KG1 (cell line): ENCODE measurements at regions not wholly inside any gene's neighbourhood (a gene's known extent, or its start where the extent isn't known, plus 50 kb on each side); places are given as distances from the start of the nearest gene placed in this dataset.
A peak's percentile ranks its signal among the peaks of the same experiment; 100 is the strongest.
"Not testable (repeated sequence)": the region's sequence is repeated elsewhere in the genome, so short reads cannot be mapped to it uniquely, and the experiment has no call there.

Experiments used
- DNase-seq: peaks from one replicate; lab custom pipeline; 2025; lab: John Stamatoyannopoulos, UW

DNA sequence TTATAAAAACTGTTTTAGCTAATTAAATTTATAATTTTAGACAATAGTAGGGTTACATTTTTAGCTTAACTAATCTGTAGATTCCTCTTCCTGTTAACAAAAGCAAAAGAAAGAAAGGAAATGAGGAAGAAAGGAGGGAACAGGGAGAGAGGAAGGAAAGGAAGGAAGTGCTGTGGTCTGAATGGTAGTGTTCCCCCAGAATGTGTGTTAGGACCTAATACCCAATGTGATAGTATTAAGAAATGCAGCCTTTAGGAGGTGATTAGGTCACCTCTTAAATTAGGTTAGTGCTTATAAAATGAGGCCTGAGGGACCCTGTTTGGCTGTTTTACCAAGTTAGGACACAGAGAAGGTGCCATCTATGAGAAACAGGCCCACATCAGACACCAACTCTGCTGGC is 136.9 kb upstream of the SAMSN1 start:
- no peak for DNase-seq

DNA sequence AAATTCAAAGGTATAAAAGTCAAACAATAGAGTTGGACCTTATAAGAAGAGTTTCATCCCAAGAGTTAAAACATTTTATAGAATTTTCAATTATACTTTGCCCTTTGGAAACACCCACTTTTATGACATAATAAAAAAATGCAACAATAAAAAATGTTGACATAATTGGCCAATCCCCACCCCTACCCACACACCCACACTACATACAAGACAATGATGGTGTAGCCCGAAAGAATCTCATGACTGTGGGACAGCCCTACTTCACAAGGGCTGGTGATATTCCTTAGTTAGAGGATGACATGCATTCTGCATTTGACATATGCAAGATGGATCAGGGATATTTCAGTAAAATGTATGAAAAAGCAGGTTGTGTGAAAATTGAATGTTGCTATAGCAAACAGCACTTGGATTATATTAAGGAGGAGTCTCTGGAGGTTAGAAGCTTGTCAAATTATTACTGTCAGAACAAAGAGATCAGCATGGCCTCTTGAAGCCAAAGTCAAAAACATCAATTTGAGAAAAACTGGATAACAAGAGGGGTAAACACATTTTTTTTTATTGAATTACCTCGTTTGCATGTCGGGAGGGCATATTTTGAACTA is 133.0 kb upstream of the SAMSN1 start:
- no peak for DNase-seq

DNA sequence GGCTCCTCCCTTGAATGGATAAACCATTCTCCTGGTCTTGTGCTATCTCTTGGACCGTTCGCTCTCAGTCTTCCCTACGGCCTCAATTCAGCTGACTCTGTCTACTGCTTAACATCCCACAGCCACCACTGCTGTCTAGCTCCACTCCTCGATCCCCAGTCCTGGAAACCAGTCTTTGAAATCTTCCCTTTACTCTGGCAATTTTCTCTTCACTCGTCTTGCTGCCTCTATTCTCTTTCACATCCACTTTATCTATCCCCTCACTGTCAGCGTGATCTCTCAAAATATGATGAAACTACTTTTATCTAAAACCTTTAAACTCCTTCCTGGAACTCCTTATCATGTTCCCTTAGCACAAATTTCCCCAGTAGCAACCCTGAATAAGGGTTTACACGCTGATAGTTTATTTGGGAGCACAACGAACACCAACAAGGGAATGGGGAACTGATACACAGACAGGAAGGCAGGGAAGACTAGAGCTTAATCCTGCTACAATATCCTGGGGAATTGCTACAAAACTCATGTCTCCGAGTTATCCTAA is 131.6 kb upstream of the SAMSN1 start:
- no peak for DNase-seq

DNA sequence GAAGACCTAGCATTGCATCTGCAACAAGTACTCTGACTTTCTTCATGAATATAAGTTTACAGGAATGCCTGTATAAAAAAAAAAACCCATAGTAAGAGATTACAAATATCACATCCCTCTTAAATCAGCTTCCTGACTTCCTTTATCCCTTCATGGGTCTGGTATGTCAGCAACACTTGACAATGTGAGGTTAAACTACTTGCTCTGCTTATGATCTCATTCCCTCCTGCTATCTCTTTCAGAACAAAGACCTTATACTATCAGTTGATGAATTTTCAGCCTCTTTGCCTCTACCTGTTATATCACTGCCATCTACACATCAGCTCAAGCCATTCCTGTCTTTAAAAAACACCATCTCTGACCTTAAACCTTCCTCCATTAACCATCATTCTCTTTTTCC is 130.9 kb upstream of the SAMSN1 start:
- DNase-seq: no peak

GRCh38 chr21:14675774-14676530 is 129.8 kb upstream of the SAMSN1 start:
- DNase-seq: peak; percentile 53

DNA sequence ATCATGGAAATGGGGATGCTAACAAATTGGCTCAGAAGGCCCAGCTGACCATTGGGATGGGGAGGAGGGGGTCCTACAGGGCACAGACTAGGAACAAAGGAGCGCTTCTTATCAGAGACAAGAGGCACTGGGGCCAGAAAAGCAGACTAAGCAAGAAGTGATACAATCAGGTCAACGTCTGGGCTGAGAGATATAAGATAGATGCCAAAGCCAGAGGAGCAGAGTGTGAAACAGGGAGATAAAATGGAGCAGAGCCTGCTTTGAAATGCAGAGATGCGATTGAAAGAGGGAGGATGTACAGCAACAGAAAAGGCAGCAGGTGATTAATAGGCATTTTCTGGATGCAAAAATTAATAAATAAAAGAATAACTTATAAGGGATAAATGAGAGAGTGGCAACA is 127.5 kb upstream of the SAMSN1 start:
- no peak for DNase-seq

DNA sequence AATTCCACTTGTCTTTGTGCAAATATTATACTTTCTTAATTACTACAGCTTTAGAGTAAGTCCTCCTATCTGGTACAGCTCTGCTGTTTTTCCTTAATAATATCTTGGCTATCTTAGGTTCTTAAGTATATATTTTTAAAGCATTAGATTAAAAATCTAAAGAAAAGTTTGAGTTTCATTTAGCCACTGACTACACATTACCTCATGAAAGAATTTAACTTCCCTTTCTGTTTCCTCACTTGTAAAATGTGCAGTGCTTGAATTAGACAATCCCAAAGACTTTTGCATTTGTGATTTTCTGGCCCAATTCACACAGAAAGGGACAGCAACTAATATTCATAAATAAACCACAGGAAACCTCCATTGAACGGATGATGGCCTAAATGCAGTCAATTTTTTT is 126.4 kb upstream of the SAMSN1 start:
- peak; percentile 23 for DNase-seq

DNA sequence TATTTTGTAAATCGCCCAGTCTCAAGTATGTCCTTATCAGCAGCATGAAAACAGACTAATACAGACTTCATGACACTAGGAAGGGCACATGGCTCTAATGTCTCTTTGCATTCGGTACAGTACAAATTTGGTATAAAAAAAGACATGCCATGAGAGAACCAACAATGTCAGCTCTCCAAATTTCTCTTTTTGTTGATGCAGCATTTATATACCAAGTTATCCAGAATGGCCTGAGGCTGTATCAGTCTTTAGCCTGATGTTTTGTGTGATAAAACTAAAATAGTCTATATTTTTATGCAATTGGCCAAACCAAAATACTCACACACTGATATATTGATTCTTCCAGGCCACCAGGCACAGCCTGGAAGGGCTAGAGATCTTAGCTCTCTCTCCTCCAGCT is 124.3 kb upstream of the SAMSN1 start:
- DNase-seq: no peak

DNA sequence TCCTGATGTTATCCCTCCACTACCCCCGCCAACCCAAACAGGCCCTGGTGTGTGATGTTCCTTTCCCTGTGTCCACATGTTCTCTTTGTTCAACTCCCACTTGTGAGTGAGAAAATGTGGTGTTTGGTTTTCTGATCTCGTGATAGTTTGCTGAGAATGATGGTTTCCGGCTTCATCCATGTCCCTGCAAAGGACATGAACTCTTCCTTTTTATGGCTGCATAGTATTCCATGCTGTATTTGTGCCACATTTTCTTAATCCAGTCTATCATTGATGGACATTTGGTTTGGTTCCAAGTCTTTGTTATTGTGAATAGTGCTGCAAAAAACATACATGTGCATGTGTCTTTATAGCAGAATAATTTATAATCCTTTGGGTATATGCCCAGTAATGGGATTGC is 123.0 kb upstream of the SAMSN1 start:
- DNase-seq: not testable (repeated sequence)

DNA sequence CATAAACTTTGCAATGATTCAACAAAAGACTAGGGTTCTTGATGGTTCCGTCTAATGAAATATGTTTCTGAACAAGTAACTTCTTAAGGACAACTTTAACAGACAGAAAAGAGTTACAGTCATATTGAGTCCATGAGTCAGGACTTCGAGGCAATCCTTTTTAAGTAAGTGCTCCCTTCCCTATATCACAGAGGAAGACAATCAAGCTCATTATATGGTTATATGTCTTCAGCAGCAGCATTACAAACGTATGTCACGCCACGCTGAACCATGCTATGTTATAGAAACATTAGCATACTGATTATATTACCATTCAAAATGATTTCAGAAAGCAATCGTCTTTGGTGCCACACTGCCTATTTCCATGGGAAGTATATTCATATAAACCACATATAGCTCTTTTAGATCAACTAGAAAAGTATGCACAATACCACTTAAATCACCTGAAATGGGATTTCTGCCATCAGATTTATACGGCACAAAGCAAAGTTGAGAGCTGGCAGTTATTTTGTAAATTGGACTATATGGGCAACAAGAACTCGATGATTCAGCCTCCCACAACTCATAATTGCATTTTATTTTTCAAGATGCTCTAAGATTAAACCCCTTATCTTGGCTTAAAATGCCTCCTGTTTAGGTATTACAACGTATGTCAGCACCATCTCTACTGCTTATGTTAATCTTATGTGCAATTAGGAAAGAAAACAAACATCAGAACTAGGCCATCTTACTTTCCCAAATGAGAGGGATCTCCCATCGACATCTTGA is 111.3 kb upstream of the SAMSN1 start:
- DNase-seq: no peak

- DNase-seq: no peak
Measured at GRCh38 chr21:14646893-14647292, 100.8 kb upstream of the SAMSN1 start.

DNA sequence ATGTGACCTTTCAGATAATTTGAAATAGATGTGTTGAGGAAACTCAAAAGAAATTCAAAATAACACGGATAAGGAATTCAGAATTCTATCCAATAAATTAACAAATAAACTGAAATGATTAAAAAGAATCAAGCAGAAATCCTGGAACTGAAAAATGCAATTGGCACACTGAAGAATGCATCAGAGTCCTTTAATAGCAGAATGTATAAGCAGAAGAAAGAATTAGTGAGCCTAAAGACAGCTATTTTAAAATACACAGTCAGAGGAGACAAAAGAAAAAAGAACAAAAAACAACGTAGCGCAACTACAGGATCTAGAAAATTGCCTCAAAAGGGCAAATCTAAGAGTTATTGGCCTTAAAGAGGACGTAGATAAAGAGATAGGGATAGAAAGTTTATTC is 99.6 kb upstream of the SAMSN1 start:
- no peak for DNase-seq

- DNase-seq: no peak
Measured at GRCh38 chr21:14632359-14632758, 86.2 kb upstream of the SAMSN1 start.

- no peak for DNase-seq
Measured at GRCh38 chr21:14630556-14631069, 84.5 kb upstream of the SAMSN1 start.

DNA sequence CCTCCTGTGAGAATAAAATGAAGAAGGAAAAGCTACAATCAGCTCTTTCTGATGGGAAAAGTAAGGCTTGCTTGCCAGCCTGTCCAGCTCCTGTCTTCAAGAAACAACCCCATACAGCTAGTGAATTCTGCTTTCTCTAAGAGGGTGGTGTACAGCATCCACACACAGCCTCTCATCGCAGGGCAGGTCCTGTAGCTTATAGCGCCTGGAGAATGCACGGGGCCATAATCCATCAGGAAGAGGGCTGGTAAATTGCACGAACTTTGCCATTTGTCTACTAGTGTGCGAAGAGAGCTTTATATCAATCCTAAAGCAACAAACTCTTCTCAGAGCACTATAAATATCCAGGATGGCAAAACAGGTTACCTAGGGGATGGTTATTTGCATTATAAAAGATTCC is 83.3 kb upstream of the SAMSN1 start:
- no peak for DNase-seq

DNA sequence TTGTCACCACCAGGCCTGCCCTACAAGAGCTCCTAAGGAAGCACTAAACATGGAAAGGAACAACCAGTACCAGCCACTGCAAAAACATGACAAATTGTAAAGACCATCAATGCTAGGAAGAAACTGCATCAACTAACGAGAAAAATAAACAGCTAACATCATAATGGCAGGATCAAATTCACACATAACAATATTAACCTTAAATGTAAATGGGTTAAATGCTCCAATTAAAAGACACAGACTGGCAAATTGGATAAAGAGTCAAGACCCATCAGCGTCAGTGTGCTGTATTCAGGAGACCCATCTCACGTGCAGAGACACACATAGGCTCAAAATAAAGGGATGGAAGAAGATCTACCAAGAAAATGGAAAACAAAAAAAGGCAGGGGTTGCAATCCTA is 77.0 kb upstream of the SAMSN1 start:
- DNase-seq: not testable (repeated sequence)

DNA sequence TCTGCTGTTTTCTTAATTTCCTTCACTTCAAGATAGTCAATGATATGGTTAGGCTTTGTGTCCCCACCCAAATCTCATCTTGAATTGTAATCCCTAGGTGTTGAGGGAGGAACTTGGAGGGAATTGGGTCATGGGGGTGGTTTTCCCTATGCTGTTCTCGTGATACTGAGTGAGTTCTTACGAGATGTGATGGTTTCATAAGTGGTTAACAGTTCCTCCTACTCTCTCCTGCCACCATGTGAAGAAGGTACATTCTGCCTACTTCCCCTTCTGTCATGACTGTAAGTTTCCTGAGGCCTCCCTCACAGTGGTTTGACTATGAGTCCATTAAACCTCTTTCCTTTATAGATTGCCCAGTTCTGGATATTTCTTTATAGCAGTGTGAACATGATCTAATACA is 74.0 kb upstream of the SAMSN1 start:
- no peak for DNase-seq

DNA sequence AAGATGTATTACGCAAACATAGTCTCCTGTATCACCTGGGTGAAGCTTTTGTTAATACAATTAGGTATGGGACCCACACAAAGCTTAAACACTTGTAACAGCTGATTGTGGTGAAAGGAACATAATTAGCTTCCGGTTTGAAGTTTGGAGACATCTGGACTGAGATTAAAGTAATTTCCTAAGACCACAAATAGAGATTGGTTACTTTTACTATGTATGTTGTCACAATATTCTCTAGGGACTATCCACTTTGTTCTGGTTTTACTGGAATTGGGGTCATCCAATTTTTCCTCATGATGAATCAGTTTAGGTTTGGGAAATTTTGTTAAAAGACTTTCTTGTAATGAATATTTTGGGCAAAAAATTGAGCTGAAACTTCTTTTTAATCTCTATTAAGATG is 71.8 kb upstream of the SAMSN1 start:
- DNase-seq: no peak

DNA sequence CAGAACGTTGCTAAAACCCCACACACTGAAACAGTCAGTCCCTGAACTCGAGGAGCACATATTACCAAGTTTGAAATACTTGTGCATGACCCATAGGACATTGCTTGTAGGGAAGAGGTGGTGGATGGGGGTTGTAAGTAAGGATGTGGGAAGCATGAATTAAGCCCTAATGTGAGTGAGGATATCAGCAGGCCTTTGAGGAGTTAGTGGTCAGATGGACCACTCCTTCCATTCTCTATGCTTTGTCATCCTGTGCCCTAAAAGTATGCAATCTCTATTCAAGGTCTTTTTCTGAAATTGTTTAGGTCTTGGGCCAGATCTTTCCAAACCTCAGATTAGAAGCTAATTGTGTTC is 70.9 kb upstream of the SAMSN1 start:
- DNase-seq: no peak

DNA sequence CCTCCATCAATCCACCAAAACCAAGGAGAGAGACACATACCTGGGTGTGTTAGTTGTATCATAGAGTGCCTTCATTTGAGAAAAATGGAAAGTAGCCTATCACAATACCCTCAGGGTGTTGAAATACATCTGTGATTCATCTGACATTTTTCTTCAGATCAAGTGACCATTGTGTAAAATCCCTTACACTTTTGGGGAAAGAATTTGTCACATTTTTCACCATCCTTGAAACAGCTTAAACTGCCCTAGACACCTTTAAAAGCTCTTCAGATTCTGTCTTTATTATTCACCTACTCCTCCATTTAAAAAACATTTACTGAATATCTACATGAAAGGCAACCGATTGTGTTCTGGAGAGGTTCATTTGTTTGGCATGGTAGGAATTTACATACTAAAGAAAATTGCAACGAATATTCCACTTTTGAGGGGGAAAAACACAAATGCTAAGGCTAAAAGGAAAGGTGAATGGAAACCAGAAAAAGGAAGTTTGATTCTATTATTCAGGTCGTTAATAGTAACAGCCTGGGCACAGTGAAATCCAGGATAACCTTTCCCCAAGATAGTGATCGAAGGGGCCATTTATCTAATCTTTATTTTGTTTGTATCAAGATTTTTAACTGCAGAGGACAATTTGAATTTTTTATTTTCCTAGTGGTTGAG is 70.4 kb upstream of the SAMSN1 start:
- no peak for DNase-seq

DNA sequence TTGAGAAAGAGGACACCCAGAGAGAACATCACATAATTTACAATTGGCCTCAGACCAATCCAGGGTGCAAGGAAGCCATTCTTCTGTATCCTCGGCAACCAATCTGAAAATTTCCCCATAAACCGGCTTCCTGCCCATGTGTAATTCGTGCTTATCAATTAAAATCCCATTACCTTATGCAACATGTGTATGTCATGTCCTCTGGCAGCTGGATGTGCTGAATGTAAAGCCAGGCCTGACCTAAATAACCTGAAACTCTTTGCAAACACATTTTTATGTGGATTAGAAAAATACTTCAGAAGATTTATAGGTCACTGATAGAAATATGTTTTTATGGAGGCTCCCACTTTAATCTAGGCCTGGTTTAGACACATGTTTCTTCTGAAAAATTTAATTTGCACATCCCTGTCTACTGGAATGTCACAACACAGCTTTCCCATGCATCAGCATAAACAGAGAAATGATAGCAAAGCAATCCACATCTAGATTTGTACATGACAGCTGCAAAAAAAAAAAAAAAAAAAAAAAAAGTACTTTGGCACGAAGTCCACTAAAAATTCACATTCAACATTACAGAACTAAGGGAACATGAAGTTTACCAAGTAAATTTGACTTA is 69.4 kb upstream of the SAMSN1 start:
- no peak for DNase-seq

GRCh38 chr21:14614287-14614686 is 68.2 kb upstream of the SAMSN1 start:
- no peak for DNase-seq
